B cell (primary cell): ENCODE measurements at regions not wholly inside any gene's neighbourhood (a gene's known extent, or its start where the extent isn't known, plus 50 kb on each side); places are given as distances from the start of the nearest gene placed in this dataset.

ENCODE experiments used
- ATAC-seq: fragments of 200-7000 bp; cut with Tn5 transposase; one replicate; pipeline ENCODE4 v1.10.0; 2021; ENCODE audit warnings: low read depth, mild to moderate bottlenecking, moderate number of reproducible peaks, moderate library complexity
- CTCF ChIA-PET: fragments of 350-600 bp; sonication (Branson Sonifier 250); formaldehyde crosslinking; loops from one replicate; lab custom pipeline; 2021; ENCODE audit warnings: antibody characterized with exemption, inconsistent platforms; lab: Charles Lee
- POLR2A ChIA-PET: fragments of 350-600 bp; sonication (Branson Sonifier 250); formaldehyde crosslinking; loops from one replicate; lab custom pipeline; 2021; ENCODE audit warnings: antibody characterized with exemption; lab: Charles Lee
- DNase-seq: peaks from one replicate; pipeline ENCODE4 v3.0.0; 2013
- H2AFZ ChIP-seq: 2 replicates; pipeline ENCODE4 v1.6.1; 2012; ENCODE audit warnings: mild to moderate bottlenecking, low read depth, low read length; ENCODE audit not compliant: insufficient read depth, poor library complexity, severe bottlenecking
- H3K27ac ChIP-seq, 2 donors: 1 replicate in 1 of 2; 2 replicates in 1 of 2; pipeline ENCODE4 v1.5.1; 2012 to 2013; ENCODE audit warnings: low read length in 2 of 2, mild to moderate bottlenecking in 2 of 2, moderate library complexity in 1 of 2
- H3K27me3 ChIP-seq, 4 experiments: fragments of 200-600 bp in 1 of 4; sonication (generic) in 1 of 4; replicated peaks in 1 of 4; 1 replicate in 2 of 4; 2 replicates in 2 of 4; pipeline versions ENCODE4 v1.6.1 to v1.7.0; 2013 to 2016; ENCODE audit warnings: low read length in 3 of 4, mild to moderate bottlenecking in 2 of 4, mixed read lengths in 1 of 4, moderate library complexity in 1 of 4; ENCODE audit not compliant: insufficient read depth in 4 of 4, control insufficient read depth in 3 of 4; ENCODE audit errors: control extremely low read depth in 1 of 4
- H3K36me3 ChIP-seq, 2 experiments: replicated peaks in 1 of 2; 1 replicate in 1 of 2; 2 replicates in 1 of 2; pipeline versions ENCODE4 v1.6.1 to v1.7.1; 2013; ENCODE audit warnings: low read length in 1 of 2; ENCODE audit not compliant: insufficient read depth in 2 of 2, control insufficient read depth in 1 of 2; ENCODE audit errors: control extremely low read depth in 1 of 2, extremely low read depth in 1 of 2
- H3K4me1 ChIP-seq, 2 donors: fragments of 200-600 bp in 1 of 2; sonication (generic) in 1 of 2; 1 replicate in 1 of 2; 2 replicates in 1 of 2; pipeline versions ENCODE4 v1.5.1 to v1.6.1; 2013 to 2017; ENCODE audit warnings: low read length in 2 of 2; ENCODE audit not compliant: control insufficient read depth in 2 of 2, insufficient read depth in 2 of 2
- H3K4me2 ChIP-seq: replicated peaks from 2 replicates; pipeline ENCODE3; 2012; ENCODE audit warnings: mild to moderate bottlenecking, low read depth, low read length; ENCODE audit not compliant: poor library complexity, severe bottlenecking
- H3K4me3 ChIP-seq, 5 experiments: fragments of 200-600 bp in 1 of 5; sonication (generic) in 1 of 5; 1 replicate in 3 of 5; 2 replicates in 2 of 5; pipeline versions ENCODE4 v1.5.1 to v1.7.0; 2011 to 2016; ENCODE audit warnings: low read length in 4 of 5, mild to moderate bottlenecking in 4 of 5, low read depth in 2 of 5, control low read depth in 1 of 5, moderate library complexity in 1 of 5; ENCODE audit not compliant: insufficient read depth in 1 of 5; ENCODE audit errors: control extremely low read depth in 1 of 5, extremely low read depth in 1 of 5
- H3K79me2 ChIP-seq: fragments of 200-600 bp; sonication (generic); one replicate; pipeline ENCODE4 v1.6.0; 2016; ENCODE audit warnings: low read length; ENCODE audit not compliant: control insufficient read depth, insufficient read depth
- H3K9ac ChIP-seq: fragments of 200-600 bp; sonication (generic); 2 replicates; pipeline ENCODE4 v1.6.1; 2017; ENCODE audit warnings: mild to moderate bottlenecking, low read length, moderate library complexity
- H3K9me3 ChIP-seq, 3 donors: one replicate each; pipeline versions ENCODE4 v1.6.1 to v1.7.1; 2013; ENCODE audit warnings: low read length in 2 of 3; ENCODE audit not compliant: control insufficient read depth in 2 of 3, insufficient read depth in 1 of 3; ENCODE audit errors: control extremely low read depth in 1 of 3
- H4K20me1 ChIP-seq: 2 replicates; pipeline ENCODE4 v1.6.0; 2012; ENCODE audit warnings: mild to moderate bottlenecking, low read length; ENCODE audit not compliant: insufficient read depth, control insufficient read depth, poor library complexity, severe bottlenecking
- H3K27ac Mint-ChIP-seq: one replicate; pipeline ENCODE4 v1.8.0; 2021; ENCODE audit warnings: mixed read lengths
- H3K27me3 Mint-ChIP-seq: one replicate; pipeline ENCODE4 v1.8.0; 2021; ENCODE audit warnings: mixed read lengths
- H3K4me1 Mint-ChIP-seq: one replicate; pipeline ENCODE4 v1.8.0; 2021; ENCODE audit warnings: mixed read lengths
- H3K4me3 Mint-ChIP-seq: one replicate; pipeline ENCODE4 v1.8.0; 2021; ENCODE audit warnings: mixed read lengths
- H3K9me3 Mint-ChIP-seq: one replicate; pipeline ENCODE4 v1.8.0; 2022; ENCODE audit warnings: mixed read lengths; ENCODE audit not compliant: insufficient read depth
- CTCF ChIP-seq: fragments of 200-600 bp; IDR thresholded peaks from one replicate; pipeline ENCODE4 v1.8.0; 2022; ENCODE audit warnings: antibody characterized with exemption, mild to moderate bottlenecking
- EZH2 ChIP-seq: IDR thresholded peaks from 2 replicates; pipeline ENCODE4 v1.6.1; 2012; ENCODE audit warnings: borderline replicate concordance, low read depth, mild to moderate bottlenecking, moderate library complexity, low read length; ENCODE audit not compliant: insufficient read depth, poor library complexity, severe bottlenecking
- WGBS: methylation state at CpG from one replicate; pipeline ENCODE4 v1.1.5; 2013; ENCODE audit warnings: missing lambda C conversion rate; ENCODE audit not compliant: insufficient coverage; 5-methylcytosine and 5-hydroxymethylcytosine counted together
- intact Hi-C: fragments of 100-400 bp; cut with micrococcal nuclease; formaldehyde crosslinking; loops from one replicate; pipeline ENCODE4 v1.10.0; 2022

- CTCF ChIA-PET: no interaction called here
- WGBS: 100% methylated on average over 2 of the region's 2 CpGs
- H3K4me1 ChIP-seq: no peaks in the 10 kb centered on the region
- H4K20me1 ChIP-seq: no peaks in the 10 kb centered on the region
- H3K27ac ChIP-seq: no peak overlapping the region
- H3K4me3 ChIP-seq: no peak overlapping the region
- H3K36me3 ChIP-seq: no peaks in the 10 kb centered on the region
- no peak overlapping the region for H3K4me2 ChIP-seq
- H3K79me2 ChIP-seq: no peaks in the 10 kb centered on the region
- ATAC-seq (no peak), DNase-seq (no peak)
- H3K9ac ChIP-seq: no peak overlapping the region
- no peak overlapping the region for H3K27ac Mint-ChIP-seq
- POLR2A ChIA-PET: no interaction called here
- no peaks in the 10 kb centered on the region for H3K27me3 ChIP-seq
- H3K4me1 Mint-ChIP-seq: no peaks in the 10 kb centered on the region
- no peak overlapping the region for H3K4me3 Mint-ChIP-seq
- no peaks in the 10 kb centered on the region for H3K27me3 Mint-ChIP-seq
- H3K9me3 Mint-ChIP-seq: no peaks in the 10 kb centered on the region
- TF ChIP-seq EZH2 (no peak), CTCF (no peak)
- H2AFZ ChIP-seq: no peak overlapping the region
- no peaks in the 10 kb centered on the region for H3K9me3 ChIP-seq
- intact Hi-C loops: no loop called here
These were observed 432.8 kb upstream of the FMR1 start for GRCh38 chrX:147478899-147479298.

- ChIA-PET CTCF (no interaction called here), POLR2A (no interaction called here)
- no peak for TF ChIP-seq EZH2
- no peak for TF ChIP-seq CTCF
- H3K27me3 Mint-ChIP-seq: no peaks in the 10 kb centered on the region
- no peak overlapping the region for H3K4me3 Mint-ChIP-seq
- H3K4me1 ChIP-seq: no peaks in the 10 kb centered on the region
- WGBS: 100% methylated on average over 1 of the region's 2 CpGs
- H3K36me3 ChIP-seq: no peaks in the 10 kb centered on the region
- no peaks in the 10 kb centered on the region for H3K79me2 ChIP-seq
- H2AFZ ChIP-seq: no peak overlapping the region
- H3K9me3 ChIP-seq: no peaks in the 10 kb centered on the region
- H3K9ac ChIP-seq: no peak overlapping the region
- ATAC-seq (no peak), DNase-seq (no peak)
- H3K27ac ChIP-seq: no peak overlapping the region
- no peak overlapping the region for H3K4me3 ChIP-seq
- H3K27me3 ChIP-seq: no peaks in the 10 kb centered on the region
- H3K9me3 Mint-ChIP-seq: no peaks in the 10 kb centered on the region
- H3K4me2 ChIP-seq: no peak overlapping the region
- no peaks in the 10 kb centered on the region for H4K20me1 ChIP-seq
- H3K27ac Mint-ChIP-seq: no peak overlapping the region
- no peaks in the 10 kb centered on the region for H3K4me1 Mint-ChIP-seq
- intact Hi-C loops: no loop called here
These were observed 426.5 kb upstream of the FMR1 start for GRCh38 chrX:147485207-147485606.
